GM21737 (cell line): ENCODE measurements at regions not wholly inside any gene's neighbourhood (a gene's known extent, or its start where the extent isn't known, plus 50 kb on each side); places are given as distances from the start of the nearest gene placed in this dataset.

Experiments used
- ATAC-seq: cut with Tn5 transposase; IDR thresholded peaks from one replicate; pipeline ENCODE4 v1.9.1; 2021; ENCODE audit warnings: mild to moderate bottlenecking, moderate library complexity; ENCODE audit not compliant: unreplicated experiment

DNA sequence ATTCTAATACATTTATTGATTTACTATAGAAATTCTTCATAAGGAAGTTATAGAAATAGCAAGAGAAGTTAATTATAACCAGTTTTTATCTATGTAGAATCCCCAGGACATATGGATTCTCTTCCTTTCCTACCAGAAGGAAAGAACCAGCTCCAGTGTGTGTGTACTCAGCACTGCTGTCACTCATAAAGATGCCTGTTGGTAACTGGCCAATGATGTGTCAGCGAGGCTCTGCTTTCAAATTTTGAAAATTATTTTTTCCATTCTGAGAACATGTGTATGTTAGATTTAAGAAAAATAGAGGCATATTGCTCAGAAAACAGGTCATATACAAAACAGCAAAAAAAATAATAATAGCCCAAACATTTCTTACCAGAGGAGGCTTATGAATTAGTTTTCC, 814.8 kb upstream of the IGFBP7 start:
- ATAC-seq = no peak

- ATAC-seq = no peak
Observed at GRCh38 chr4:57916479-57916878, 806.3 kb upstream of the IGFBP7 start.

DNA sequence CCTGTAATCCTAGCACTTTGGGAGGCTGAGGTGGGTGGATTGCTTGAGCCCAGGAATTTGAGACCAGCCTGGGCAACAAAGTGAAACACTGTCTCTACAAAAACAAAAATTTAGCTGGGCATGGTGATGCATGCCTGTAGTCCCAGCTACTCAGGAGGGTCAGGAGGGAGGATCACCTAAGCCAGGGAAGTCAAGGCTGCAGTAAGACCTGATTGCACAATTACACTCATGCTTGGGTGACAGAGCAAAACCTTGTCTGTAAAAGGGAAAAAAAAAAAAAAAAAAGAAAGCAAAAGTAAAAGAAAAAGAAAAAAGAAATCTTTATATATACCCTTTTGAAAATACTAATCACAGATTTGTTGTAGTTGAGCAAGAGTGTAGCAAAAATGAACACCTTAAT, 801.0 kb upstream of the IGFBP7 start:
- ATAC-seq = no peak

- ATAC-seq = no peak
Observed at GRCh38 chr4:57910151-57910550, 800.0 kb upstream of the IGFBP7 start.

GRCh38 chr4:57905965-57906364, 795.8 kb upstream of the IGFBP7 start:
- ATAC-seq = no peak

- no peak for ATAC-seq
Observed at GRCh38 chr4:57877047-57877458, 766.9 kb upstream of the IGFBP7 start.

GRCh38 chr4:57875829-57876392, 765.7 kb upstream of the IGFBP7 start:
- ATAC-seq = no peak

DNA sequence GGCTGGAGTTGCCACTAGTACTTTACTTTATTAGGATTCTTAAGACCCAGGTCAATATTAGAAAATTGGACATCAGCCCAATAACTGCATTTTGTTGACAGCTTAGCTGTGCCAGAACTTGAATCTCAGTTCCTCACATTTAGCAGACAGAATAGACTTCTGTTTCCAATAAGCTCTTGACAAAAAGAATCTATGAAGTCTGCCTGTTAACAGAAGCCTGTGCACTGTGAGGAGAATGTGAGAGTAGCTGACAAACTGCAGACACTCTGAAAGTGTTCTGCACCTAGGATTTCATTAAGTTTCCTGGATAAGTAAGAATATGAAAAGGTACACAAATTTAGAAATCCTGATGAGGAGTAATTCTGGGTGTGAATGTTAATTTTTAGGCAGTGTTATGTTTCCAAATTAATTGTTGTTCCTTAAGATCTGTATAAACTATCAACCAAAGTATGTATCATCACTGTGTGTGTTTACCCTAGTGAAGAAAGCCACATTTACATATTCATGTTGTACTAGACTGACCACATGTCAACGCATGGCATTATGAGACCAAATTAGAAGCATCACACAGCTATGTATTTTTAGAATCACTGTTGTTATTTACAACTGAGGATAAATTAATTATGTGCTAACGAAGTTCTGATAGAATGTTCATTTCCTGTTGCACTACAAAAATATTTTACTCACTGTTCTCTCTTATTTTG, 756.4 kb upstream of the IGFBP7 start:
- ATAC-seq = no peak

GRCh38 chr4:57865264-57865663, 755.1 kb upstream of the IGFBP7 start:
- no peak for ATAC-seq

DNA sequence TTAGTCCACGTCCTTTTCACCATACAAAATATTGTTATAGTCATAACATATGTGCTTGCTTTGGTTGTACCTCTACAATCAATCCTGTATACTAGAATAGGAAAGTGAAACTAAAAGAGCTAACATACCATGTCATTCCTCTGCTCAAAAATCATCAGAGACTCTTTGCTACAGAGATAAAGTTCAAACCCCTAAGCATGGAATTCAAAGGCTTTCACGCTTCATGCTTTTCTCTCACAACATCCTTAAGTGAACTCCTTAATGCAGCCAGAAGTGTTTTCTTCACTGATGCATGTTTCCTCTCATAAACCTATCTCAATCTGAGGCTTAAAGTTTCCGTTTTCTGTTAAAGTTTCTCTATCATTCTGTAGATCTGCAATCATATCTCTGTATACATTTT, 744.6 kb upstream of the IGFBP7 start:
- no peak for ATAC-seq

- no peak for ATAC-seq
Observed at GRCh38 chr4:57850141-57850540, 740.0 kb upstream of the IGFBP7 start.

GRCh38 chr4:57832083-57832482, 721.9 kb upstream of the IGFBP7 start:
- no peak for ATAC-seq

GRCh38 chr4:57789666-57790065, 679.5 kb upstream of the IGFBP7 start:
- no peak for ATAC-seq

DNA sequence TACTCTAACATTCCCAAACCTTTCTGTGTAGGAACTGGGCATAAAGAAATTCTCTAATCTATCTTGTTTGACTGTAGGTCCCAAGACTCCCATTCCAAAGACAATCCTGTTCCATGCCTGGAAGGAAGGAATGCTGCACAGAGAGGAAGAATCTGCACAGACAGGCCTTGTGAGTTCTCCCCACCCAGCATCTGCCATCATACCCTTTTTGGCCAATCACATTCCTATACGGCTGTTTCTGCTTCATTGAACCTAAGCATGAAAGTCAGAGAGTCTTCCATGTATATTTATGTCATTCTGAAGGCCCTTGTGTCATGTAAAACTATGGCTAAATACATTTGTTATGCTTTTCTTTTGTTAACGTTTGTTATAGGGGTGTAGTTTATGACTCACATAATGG, 667.7 kb upstream of the IGFBP7 start:
- no peak for ATAC-seq

- no peak for ATAC-seq
Observed at GRCh38 chr4:57774681-57775080, 664.5 kb upstream of the IGFBP7 start.

GRCh38 chr4:57774171-57774570, 664.0 kb upstream of the IGFBP7 start:
- ATAC-seq = no peak

DNA sequence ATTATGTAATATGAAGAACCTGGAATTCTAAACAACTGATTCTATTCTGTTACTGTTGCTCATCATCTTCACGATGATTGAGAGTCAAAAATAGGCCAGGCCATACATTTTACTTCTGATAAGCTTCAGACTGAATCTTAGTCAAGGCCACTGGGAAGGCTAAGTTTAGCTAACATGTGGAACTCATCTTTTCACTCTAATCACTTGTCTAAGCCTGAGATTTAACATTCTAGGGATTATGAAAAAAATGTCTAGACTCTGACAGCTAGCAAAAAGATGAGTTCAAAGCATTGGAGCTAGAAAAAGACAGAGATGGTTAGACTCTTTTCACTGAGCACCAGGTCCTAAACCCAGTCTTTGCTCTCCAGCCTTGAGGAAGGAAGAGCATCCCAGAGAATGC, 656.2 kb upstream of the IGFBP7 start:
- no peak for ATAC-seq

DNA sequence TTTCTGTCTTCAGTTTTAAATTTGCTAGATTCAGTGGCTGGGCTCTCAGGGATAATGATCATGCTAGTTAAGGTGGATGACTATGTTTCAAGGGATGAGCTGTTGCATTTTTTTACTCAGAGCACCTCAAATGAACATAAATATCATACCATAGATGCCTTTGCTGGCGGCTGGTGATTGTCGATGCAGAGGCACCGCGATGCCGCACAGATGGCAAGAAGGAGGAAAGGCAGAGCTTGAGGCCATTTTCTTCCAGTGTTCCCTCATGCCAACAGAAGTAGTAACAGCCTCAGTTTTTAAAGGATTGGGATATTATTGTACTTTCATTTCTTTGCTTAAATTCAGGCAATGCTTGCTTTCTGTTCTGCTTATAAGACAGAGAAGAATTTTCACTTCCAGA, 654.7 kb upstream of the IGFBP7 start:
- ATAC-seq = no peak

DNA sequence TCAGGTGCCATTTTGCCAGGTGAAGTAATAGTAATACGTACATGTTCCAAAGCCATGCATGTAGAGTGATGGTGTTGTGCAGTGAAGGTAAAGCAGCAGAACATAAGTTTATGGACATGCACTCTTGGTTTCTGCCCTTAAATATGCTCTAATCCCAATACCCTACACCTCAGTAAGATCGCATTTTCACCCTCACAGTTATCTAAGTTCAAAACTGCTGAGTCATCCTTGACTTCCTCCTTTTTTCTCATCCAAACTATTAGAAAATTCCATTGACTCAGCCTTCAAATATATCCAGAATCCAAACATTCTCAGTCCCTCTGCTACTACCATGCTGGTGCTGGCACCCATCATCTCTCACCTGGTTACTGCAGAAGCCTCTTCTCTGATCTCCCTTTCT, 652.9 kb upstream of the IGFBP7 start:
- ATAC-seq = no peak

GRCh38 chr4:57740625-57741190, 630.5 kb upstream of the IGFBP7 start:
- ATAC-seq = no peak

- no peak for ATAC-seq
Observed at GRCh38 chr4:57736781-57737180, 626.6 kb upstream of the IGFBP7 start.

GRCh38 chr4:57734104-57734670, 624.0 kb upstream of the IGFBP7 start:
- ATAC-seq = no peak
